Muscle layer of duodenum (tissue), 2 donors: ENCODE measurements at regions not wholly inside any gene's neighbourhood (a gene's known extent, or its start where the extent isn't known, plus 50 kb on each side); places are given as distances from the start of the nearest gene placed in this dataset.

ENCODE experiments used
- H3K27ac ChIP-seq: one replicate; pipeline ENCODE4 v1.7.0; 2013; ENCODE audit warnings: mild to moderate bottlenecking, low read length
- H3K27me3 ChIP-seq: one replicate; pipeline ENCODE4 v1.7.0; 2013; ENCODE audit warnings: low read depth, mild to moderate bottlenecking, control low read depth, low read length
- H3K36me3 ChIP-seq, 2 donors: one replicate each; pipeline ENCODE4 v1.7.0; 2013; ENCODE audit warnings: low read length in 2 of 2, control low read depth in 1 of 2, mild to moderate bottlenecking in 1 of 2; ENCODE audit not compliant: insufficient read depth in 2 of 2, control insufficient read depth in 1 of 2
- H3K4me1 ChIP-seq, 2 donors: one replicate each; pipeline ENCODE4 v1.7.0; 2013; ENCODE audit warnings: low read length in 2 of 2, mild to moderate bottlenecking in 2 of 2, control low read depth in 1 of 2, moderate library complexity in 1 of 2; ENCODE audit not compliant: insufficient read depth in 2 of 2, control insufficient read depth in 1 of 2
- H3K4me3 ChIP-seq, 2 donors: one replicate each; pipeline ENCODE4 v1.7.0; 2013; ENCODE audit warnings: low read length in 2 of 2, low read depth in 1 of 2, mild to moderate bottlenecking in 1 of 2
- H3K9me3 ChIP-seq, 2 donors: one replicate each; pipeline ENCODE4 v1.7.0; 2013; ENCODE audit warnings: low read length in 2 of 2, control low read depth in 1 of 2, mild to moderate bottlenecking in 1 of 2; ENCODE audit not compliant: control insufficient read depth in 1 of 2
- donor health status: healthy.

DNA sequence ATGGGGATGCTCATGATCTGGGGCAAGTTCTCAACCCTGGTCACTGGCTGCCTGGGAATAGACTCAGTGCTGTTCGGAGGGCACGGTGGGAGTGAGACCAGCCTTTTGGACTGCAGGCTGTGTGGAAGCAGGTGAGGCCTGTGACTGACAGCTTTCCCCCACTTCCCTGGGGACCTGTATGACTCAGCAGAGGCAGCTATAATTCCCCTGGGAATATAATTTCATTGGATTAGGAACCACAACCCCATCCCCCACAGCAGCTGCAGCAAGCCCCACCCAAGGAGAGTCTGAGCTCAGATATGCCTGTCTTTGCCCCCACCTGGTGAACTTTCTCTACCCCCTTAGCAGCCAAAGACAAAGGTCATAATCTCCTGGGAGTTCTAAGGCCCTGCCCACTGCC is 408.6 kb downstream of the PPP3CA start:
- no peaks in the 10 kb centered on the region for H3K4me1 ChIP-seq

DNA sequence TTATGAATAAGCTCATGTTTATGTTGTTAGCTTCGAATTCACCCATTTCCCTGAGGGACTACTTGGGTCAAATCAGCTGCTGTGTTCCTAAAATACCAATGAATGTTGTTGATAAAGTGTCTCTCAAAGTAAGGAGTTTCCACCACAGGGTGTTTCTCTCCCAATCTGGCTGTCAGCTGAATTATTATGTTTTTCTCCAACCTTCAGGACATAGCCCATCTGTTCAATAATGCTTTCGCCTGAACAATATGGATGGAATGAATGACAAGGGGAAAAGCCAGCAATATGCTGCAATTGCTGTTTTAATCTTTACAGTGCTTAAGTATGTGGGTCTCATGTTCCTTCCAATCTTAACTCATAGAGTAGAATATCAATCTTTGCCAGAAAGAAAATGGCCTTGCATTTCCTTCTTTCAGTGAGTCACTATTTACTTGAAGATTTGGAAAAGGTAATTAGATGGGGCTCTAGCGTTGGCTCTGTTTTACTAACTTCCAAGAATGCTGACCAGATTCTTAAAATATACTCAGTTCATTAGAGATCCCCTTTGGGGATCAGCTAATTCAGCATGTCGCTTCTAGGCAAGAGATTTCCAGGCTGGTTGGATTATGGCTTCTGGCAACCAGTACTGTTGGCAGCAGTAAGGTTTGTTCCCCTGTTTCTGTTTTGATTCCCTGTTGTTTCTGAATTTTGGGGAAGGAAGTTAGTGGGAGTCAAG is 410.5 kb downstream of the PPP3CA start:
- Histone ChIP-seq H3K27ac (no peak overlapping the region), H3K4me1 (peaks cover 0 to 6% of the 10 kb centered on the region in 2 donors), H3K9me3 (peaks cover 0 to 2% of the 10 kb centered on the region in 2 donors), H3K27me3 (no peaks in the 10 kb centered on the region), H3K4me3 (no peak overlapping the region), H3K36me3 (no peaks in the 10 kb centered on the region)

More for the DNA sequence above, 408.6 kb downstream of the PPP3CA start:
- no peak overlapping the region for H3K27ac ChIP-seq
- H3K4me3 ChIP-seq, result no peak overlapping the region
- H3K36me3 ChIP-seq, result no peaks in the 10 kb centered on the region
- no peaks in the 10 kb centered on the region for H3K27me3 ChIP-seq
- peaks cover 0 to 11% of the 10 kb centered on the region in 2 donors for H3K9me3 ChIP-seq

DNA sequence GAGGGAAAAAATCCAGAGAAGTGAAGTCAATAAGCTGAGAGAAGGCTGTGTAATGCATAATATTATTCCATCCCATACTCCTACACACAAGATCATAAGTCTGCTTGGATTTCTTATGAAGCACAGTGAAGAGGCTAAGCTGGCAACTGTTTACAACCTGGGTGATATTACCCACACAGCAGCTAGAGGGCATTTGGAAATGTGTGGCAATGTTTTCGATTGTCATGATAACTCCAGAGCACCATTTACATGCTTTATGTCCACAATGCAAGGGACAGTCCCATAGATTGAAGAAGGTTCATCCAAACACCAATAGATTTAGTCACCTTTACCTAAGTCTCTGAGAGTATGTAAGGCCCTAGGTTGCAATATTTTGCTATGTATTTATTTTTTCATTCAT is 412.2 kb downstream of the PPP3CA start:
- peaks cover 0 to 6% of the 10 kb centered on the region in 2 donors for H3K4me1 ChIP-seq
- no peaks in the 10 kb centered on the region for H3K36me3 ChIP-seq
- no peak overlapping the region for H3K27ac ChIP-seq
- no peak overlapping the region for H3K4me3 ChIP-seq
- H3K9me3 ChIP-seq, result no peaks in the 10 kb centered on the region
- H3K27me3 ChIP-seq, result no peaks in the 10 kb centered on the region

DNA sequence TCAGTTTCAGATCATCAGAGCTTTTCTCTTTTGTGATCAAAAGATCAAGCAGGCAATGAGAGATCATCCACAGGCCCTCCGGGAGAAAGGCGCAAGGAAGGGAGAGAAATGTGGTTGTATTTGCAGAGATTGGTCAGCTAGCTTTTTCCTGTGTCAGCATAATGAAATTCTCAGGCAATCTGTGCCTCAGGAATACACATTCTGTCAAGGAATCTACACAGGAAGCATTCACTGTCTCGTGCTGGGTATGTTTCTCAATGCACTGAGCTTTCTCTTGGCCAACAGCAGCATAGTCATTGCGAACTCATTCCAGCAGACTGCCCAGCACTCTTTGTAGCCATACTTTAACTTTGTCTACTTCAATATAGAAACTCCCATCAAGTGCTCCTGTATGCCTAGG is 413.7 kb downstream of the PPP3CA start:
- Histone ChIP-seq H3K9me3 (no peaks in the 10 kb centered on the region), H3K36me3 (no peaks in the 10 kb centered on the region), H3K4me3 (no peak overlapping the region), H3K27me3 (no peaks in the 10 kb centered on the region), H3K4me1 (peaks cover 0 to 6% of the 10 kb centered on the region in 2 donors), H3K27ac (no peak overlapping the region)

- Histone ChIP-seq H3K27me3 (no peaks in the 10 kb centered on the region), H3K36me3 (no peaks in the 10 kb centered on the region), H3K4me1 (peaks cover 0 to 6% of the 10 kb centered on the region in 2 donors), H3K9me3 (no peaks in the 10 kb centered on the region), H3K4me3 (no peak overlapping the region), H3K27ac (no peak overlapping the region)
Measured at GRCh38 chr4:100929758-100930157, 411.9 kb upstream of the EMCN start.

DNA sequence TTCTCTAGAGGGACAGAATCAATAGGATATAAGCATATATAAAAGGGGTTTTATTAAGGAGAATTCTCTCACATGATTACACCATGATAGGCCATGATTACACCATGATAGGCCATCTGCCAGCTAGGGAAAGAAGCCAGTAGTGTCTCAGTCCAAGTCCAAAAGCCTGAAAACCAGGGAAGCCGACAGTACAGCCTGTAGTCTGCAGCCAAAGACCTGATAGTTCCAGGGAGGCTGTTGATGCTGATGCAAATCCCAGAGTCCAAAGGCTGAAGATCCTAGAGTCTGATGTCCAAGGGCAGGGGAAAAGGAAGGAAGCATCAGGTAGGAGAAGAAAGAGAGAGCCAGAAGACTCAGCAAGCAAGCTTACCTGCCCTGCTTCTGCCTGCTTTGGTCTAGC is 411.3 kb upstream of the EMCN start:
- Histone ChIP-seq H3K4me1 (peaks cover 0 to 6% of the 10 kb centered on the region in 2 donors), H3K36me3 (no peaks in the 10 kb centered on the region)

DNA sequence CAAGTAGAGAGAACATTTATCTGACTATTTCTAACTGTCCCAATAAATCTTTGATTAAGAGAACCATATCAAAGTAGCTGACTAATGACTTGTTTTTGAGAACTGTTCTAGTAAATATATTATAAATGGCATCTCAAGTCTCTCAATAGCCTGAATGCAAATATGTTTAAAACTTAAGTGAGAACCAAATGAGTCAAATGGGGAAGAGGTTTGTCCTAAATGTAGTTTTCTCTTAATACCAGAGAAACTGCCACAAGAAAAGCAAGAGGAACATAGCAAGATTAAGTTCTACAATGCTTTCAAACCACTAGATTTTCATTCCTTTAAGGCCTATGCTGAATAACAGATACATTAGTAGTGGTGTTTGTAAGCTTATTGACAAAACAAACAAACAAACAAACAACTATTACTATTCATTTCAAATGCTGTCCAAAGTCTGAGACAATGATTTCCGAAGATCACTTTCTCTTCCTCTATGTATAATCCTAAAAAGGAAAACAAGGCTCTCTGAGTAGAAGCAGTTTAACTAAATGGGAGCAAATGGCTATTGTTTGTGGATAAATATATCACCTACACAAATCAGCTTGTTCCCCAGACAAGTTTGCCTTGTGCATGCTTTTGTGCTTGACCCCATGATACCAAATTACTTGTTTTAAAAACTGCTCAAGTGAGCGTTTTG is 408.4 kb upstream of the EMCN start:
- Histone ChIP-seq H3K27me3 (no peaks in the 10 kb centered on the region), H3K27ac (no peak overlapping the region), H3K9me3 (no peaks in the 10 kb centered on the region), H3K4me1 (no peaks in the 10 kb centered on the region), H3K36me3 (no peaks in the 10 kb centered on the region), H3K4me3 (no peak overlapping the region)

More for the DNA sequence above, 411.3 kb upstream of the EMCN start:
- Histone ChIP-seq H3K27me3 (no peaks in the 10 kb centered on the region), H3K9me3 (no peaks in the 10 kb centered on the region), H3K27ac (no peak overlapping the region), H3K4me3 (no peak overlapping the region)

GRCh38 chr4:100913685-100914084 is 395.9 kb upstream of the EMCN start:
- Histone ChIP-seq H3K4me3 (no peak overlapping the region), H3K27ac (no peak overlapping the region), H3K27me3 (no peaks in the 10 kb centered on the region), H3K36me3 (no peaks in the 10 kb centered on the region), H3K9me3 (peaks cover 0 to 4% of the 10 kb centered on the region in 2 donors), H3K4me1 (no peaks in the 10 kb centered on the region)

- Histone ChIP-seq H3K4me3 (no peak overlapping the region), H3K36me3 (no peaks in the 10 kb centered on the region), H3K9me3 (peaks cover 0 to 6% of the 10 kb centered on the region in 2 donors), H3K27ac (no peak overlapping the region), H3K27me3 (no peaks in the 10 kb centered on the region), H3K4me1 (no peaks in the 10 kb centered on the region)
Measured at GRCh38 chr4:100908540-100908939, 390.7 kb upstream of the EMCN start.

- Histone ChIP-seq H3K27ac (no peak overlapping the region), H3K4me1 (no peaks in the 10 kb centered on the region), H3K9me3 (peaks cover 0 to 6% of the 10 kb centered on the region in 2 donors), H3K36me3 (no peaks in the 10 kb centered on the region), H3K4me3 (no peak overlapping the region), H3K27me3 (no peaks in the 10 kb centered on the region)
Measured at GRCh38 chr4:100907465-100908454, 389.9 kb upstream of the EMCN start.

- no peak overlapping the region for H3K4me3 ChIP-seq
- peaks cover 0 to 6% of the 10 kb centered on the region in 2 donors for H3K9me3 ChIP-seq
- no peaks in the 10 kb centered on the region for H3K36me3 ChIP-seq
- H3K27me3 ChIP-seq, result no peaks in the 10 kb centered on the region
- no peaks in the 10 kb centered on the region for H3K4me1 ChIP-seq
- no peak overlapping the region for H3K27ac ChIP-seq
Measured at GRCh38 chr4:100906973-100907372, 389.2 kb upstream of the EMCN start.
